GM21717 (cell line): ENCODE measurements at regions not wholly inside any gene's neighbourhood (a gene's known extent, or its start where the extent isn't known, plus 50 kb on each side); places are given as distances from the start of the nearest gene placed in this dataset.

Source experiments
- ATAC-seq: cut with Tn5 transposase; IDR thresholded peaks from one replicate; pipeline ENCODE4 v1.9.1; 2021; ENCODE audit warnings: mild to moderate bottlenecking, moderate library complexity; ENCODE audit not compliant: unreplicated experiment

DNA sequence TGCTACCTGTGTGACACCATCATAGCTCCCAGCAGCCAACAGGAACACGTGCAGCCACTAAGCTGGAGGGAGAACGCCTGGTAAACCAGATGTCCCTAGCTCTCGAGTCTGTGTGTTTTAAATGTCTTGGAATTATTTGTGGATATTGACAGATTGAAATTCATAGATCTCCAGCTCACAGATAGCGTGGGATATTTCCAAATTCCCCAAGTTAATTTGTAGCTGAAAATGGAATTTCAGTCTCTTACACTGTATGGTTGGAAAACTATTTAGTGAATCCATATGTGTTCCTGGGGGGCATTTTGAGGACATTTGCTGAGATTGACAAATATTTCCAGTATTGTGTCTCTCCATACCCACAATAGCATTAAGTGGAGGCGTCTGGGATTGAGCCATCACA lies 618.6 kb upstream of the TMEM132C start:
- no peak for ATAC-seq

DNA sequence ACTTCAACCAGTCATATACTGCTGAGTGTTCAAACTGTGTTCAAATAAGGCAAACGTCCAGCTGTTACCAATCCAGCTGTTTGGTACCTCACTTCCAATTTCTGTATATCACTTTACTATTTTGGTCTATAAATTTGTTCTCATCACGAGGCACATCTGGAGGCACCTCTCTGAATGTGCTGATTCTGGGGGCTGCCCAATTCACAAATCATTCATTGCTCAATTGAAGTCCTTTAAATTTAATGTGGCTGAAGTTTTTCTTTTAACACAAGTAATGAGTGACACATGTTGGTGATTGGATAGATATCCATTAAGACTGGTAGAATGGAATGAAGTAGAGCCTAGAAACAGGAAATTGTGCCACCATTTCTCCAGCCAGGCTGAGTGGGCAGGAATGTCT lies 617.0 kb upstream of the TMEM132C start:
- ATAC-seq, result no peak

DNA sequence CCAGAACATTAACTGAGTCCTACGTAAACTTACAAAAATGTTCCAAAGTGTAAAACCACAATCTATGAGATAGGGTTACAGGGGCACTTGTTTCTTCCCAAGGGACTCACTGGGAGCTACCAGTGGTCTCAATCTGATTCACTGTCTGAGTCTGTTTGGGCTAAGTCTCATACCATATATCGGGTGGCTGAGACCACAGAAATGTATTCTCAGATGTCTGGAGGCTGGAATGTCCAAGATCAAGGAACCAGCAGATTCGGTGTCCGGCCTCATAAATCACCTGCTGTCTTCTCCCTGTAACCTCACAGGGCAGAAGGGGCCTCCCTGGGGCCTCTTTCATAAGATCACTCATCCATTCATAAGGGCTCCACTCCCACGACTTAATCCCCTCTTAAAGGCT lies 616.3 kb upstream of the TMEM132C start:
- no peak for ATAC-seq

DNA sequence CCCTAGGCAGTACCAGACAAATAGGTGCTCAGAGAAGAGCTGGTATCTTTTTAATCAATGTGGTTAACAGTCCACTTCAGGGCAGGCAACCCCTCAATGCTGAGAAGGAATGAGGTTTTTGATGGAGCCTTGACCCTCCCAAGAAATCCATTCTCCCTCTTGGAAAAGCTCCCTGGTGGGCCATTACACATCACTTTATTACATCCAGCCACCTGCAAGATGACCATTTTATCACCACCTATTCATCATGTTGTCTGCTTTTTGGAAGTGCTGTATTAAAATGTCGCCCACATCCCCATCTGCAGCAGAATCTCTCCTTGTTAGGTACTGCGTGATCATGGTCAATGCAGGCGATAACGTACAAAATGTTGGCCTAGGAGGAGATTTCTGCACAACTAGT lies 614.7 kb upstream of the TMEM132C start:
- no peak for ATAC-seq

DNA sequence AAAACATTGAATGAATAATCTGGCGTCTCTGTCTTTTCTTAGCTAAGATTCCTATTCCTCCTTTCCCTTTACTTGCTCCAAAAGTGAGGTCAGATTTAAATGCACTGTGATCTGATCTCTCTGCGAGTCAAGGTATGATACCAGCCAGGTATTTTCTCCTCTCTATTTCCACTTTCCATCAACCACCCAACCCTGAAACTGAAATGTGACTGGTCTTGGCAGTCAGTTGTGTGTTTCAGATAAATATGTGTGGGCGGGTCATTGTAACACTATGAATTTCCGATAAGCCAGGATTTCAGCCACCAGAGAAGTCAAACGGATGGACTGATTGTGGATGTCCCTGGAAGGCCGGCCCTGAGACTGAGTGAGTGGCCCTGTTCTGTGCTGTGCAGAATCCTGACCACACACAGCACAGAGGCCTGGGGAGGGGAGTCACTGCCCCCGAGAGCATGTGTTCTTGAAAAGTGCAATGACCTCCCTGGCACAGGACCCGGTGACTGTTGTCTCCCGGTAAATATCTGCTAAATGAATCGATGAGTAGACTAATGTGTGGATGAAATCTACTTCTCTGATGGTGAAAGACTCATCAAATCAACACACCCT lies 612.5 kb upstream of the TMEM132C start:
- ATAC-seq, result no peak

DNA sequence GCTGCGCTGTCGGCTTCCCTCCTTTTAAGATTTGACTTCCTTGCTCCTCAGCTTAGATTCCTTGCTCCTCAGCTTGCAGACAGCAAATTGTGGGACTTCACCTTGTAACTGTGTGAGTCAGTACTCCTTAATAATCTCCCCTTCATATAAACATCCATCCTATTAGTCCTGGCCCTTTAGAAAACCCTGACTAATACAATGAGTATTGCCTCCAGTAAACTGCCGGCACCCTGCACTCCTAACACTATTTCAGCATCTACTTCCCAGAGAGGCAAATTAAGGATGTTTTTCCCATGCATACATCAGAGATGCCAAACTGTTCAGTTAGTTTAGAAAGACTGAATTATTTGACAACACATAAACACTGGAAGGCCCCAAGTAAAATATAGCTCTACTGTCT lies 611.3 kb upstream of the TMEM132C start:
- no peak for ATAC-seq

DNA sequence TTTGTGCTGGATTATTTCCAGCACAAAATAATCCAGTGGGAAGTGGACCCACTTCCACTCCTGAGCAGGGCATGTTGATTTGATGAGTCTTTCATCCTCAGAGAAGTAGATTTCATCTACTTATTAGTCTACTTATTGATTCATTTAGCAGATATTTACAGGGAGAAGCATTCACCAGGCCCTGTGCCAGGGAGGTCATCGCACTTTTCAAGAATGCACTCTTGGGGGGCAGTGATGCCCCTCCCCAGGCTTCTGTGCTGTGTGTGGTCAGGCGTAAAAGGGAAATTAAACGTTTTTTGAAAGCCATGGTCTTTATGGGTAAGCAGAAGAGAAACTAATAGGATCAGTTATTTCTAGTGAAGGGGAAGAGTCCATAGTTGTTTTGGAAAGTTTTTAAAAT lies 610.7 kb upstream of the TMEM132C start:
- ATAC-seq, result no peak

DNA sequence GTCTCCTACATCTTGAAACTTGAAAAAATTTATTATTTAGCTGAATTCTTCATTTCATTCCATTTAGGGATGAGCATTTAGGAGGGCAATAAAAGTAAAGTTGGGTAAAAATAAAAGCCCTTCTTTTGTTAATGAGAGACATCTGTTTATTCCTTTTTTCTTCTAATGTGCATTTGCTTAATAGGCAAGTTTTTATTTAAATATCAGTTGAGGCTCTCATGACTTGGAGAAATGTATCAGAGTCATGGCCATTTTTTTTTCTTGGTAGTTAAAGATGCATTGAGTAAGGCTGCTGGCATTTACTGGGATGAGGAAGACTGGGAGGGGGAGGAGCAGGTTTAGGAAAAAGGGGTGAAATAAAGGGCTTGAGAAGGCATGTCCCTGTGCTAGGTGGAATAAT lies 609.9 kb upstream of the TMEM132C start:
- no peak for ATAC-seq

DNA sequence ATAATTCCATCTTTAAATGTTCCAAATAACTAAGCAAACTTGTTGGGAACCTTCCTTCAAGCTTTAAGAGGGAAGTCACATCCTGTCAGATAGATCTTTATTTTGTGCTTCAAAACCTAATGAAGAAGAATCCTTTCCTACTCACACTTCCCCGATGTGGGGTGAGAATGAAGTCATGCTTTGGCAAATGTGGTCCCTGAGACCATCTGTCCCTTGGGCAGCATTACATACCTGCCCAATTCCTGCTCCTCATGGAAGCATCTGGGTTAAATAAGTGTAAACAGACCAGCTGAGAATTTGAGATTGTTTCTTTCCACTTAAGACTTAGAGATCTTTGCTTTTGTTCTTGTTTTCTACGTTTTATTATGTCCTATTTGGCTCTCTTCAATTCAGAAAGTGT lies 606.0 kb upstream of the TMEM132C start:
- ATAC-seq, result no peak

DNA sequence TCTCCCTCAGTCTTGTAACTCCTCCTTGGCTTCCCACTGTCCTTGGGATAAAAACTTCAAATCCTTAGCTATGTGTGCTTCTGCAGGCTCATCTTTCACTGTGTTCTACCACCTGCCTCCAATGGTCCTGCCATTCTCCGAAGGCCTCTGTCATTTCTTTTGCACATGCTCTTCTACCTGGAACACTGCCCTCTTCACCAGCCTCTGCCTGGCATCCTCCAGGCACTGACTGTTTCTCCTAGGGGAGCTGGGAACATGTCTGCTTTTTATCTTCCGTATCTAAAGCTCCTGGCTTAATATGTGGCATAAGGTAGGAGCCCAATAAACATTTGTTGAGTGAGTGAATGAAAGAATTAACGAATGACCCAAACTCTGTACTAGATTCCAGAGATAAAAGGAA lies 603.3 kb upstream of the TMEM132C start:
- ATAC-seq, result no peak

DNA sequence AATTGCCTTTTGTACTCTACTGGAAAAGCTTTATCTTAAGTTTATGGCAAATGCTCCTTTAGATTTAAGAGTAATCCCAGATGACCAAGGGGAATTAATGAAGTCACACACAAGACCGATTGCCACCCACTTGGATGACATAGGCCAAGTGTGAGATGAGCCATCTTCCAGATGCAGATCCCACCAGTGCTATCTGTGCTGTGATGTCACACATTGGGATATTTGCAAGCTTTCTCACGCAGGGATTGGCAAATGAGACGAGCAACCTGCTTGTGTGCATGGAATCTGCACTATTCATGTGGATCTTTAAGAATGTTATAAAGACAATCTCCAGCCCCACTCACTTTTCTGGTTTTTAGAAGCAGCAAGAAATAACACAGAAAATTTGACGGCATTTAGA lies 602.1 kb upstream of the TMEM132C start:
- ATAC-seq, result no peak

DNA sequence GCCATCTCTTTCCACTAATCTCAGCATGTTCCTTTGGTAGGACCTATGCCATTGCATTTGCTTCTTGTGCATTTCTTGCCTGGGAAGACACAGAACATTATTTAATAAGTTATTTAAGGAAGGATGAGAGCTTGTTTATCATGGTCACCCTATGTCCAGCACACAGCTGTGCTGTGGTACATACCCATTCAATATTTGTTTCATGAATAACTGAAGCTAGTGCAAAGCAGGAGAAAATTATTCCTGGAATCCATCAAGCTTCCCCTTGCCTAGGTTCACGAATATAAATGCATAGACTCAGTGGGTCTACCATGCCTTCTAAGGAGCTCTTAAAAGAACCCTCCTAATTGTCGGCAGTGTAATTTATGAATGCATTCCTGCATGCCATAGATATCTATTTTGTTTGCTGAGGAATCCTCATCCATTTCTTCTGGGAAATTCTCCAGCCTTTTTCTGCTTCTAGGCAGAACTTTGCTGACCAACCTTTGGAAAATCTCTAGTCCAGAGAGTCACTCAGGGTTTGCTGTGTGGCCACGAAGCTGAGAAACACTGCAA lies 599.8 kb upstream of the TMEM132C start:
- ATAC-seq, result no peak

DNA sequence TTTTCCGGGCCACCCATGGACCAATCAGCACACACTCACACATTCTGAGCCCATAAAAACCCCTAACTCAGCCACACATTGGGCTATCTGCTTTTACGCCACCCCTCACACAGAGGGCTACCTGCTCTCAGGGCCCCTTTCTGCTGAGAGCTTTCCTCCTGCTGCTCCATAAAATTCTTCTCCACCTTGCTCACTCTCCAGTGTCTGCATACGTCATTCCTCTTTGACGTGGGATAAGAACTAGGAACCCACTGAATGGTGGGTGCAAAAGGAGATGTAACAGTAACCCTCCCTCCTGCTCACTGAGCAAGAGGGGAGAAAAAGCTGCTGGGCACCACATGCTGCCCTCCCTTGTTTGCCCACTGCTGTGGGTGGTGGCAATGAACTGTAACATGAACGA lies 596.7 kb upstream of the TMEM132C start:
- ATAC-seq, result no peak

DNA sequence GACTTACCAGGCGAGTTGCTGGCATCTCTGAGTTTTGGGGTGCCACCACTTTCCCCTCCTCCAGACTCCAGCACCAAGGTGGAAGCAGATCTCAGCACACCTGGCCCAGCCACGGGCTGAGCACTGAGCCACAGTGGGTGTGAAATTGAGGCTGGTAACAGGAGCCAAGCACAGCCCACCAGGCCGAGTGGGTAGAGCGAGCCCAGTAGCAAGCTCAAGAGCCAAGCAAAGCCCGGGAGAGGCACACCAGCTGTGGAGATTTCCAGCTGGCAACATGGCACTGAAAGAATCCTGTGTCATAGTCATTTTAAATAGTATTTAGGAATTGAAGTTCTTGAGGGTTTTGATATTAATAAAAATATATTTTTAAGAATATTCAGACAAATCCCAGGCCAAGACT lies 596.2 kb upstream of the TMEM132C start:
- no peak for ATAC-seq

DNA sequence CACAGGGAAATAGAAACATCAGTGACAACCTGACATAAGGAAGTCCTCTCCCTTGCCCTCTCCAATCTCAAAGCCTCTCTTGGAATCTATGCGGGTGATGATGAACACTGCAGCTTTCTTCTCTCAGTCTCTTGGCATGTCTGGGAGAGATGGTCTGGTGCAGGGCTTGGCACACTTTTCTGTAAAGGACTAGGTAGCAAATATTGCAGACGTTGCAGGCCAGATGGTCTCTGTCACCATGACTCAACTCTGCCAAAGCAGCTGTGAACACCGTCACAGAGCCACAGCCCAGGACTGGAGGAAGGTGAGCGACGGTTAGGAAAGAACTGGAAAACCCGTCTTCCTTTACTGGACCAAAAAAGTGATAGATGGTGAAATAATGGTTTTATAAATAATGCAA lies 591.0 kb upstream of the TMEM132C start:
- ATAC-seq, result no peak

DNA sequence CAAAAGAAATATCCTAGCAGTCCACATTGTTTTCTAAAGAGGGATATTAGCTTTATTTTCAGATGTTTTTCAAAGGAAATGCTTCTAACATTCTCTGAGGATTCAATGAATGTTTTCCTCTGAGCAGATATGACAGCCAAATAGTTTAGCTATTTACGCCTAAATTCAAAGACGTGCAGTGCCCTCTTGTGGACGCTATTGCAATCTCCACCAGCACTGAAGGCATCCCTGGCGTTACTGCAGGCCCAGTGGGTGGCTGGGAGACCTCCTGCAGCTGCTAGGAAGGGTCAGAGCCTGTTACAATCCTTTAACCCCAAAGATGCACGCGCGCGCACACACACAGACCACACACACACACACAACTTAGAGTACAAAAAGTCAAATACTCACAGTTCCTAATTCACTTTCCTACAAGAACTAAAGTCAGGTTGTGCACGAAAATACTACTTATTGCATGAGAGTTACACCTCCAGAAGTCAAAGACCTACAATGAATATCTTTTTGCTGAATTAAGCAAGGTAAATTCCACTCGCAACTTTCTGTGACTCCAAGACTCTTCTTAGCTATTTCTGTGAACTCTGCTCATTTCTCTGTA lies 589.3 kb upstream of the TMEM132C start:
- ATAC-seq, result no peak

DNA sequence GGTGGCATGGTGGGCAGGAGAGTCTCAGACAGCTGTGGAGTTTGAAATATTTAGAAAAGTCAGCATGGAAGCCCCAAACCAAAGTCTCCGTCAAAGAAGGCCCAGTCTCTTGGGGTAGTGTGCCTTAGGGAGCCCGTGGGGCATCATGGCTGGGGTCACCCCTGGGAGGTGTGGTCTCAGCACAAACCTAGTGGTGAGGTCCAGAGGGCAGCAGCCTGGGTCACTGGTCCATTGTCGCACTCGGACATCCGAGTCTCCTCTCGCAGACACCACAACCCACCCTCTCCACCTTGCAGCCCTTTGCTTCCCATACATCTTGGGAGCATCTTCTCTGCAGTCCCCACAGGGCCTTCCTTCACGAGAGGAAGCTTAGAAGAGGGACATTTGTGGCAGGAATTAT lies 588.0 kb upstream of the TMEM132C start:
- ATAC-seq, result no peak

DNA sequence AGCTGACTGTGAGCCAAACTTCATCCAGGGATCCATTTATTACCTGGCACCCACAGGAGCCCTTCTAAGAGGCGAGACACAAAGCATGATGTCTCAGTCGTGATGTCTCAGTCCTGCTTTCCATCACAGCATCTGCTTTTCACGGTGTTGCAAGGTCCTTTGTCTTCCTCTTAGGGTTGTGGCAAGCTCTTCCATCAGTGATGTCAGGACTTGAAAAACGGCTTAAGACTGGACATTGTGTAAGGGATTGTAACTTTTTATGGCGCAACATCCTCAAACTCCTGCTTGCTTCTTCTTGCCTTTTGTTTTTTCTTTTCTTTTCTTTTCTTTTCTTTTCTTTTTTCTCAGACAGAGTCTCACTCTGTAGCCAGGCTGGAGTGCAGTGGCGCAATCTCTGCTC lies 586.5 kb upstream of the TMEM132C start:
- ATAC-seq, result no peak

DNA sequence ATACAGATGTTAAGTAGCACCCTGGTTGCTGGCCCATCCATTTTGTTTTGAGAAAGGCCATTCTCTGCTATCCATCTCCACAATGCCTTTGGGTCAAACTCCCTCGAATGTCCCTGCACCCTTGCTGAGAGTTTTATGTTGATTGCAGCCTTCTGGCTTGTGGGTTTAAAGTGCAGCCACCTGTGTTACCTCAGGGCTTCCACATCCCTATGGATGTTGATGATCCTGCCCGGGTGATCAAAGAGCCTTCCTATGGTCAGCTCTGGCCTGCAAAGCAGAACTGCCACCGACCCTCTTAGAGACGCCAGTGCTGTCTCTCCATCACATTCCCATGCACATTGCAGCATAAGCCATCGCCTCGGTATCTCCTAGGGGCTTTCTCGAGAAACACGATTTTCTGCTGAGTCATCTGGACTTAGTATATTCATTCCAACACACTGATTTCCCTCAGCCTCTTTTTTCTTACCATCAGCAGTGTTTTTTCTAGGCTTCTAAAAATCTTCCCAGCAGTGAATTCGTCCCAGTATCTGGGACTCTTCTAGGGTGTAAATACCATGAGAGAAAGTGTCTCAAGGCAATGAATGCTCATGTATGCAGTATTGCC lies 585.7 kb upstream of the TMEM132C start:
- ATAC-seq, result no peak

DNA sequence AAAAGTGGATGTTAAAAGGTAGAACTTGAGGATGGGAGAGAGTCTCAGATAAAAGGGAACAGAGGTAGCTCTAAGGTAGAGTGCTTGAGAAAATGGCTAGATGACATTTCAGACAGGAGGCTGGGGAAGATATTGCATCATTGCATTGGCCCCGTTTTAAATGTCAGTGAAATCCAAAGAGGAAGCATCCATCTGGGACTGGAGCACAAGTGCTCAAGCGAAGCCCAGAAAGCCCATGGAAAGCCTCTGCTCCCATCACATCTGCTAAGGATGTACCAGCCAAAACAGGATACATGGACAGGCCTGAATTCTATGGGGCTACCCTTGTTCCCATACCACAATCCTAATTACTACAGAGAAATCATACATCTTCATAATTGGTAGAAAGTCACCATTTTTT lies 581.5 kb upstream of the TMEM132C start:
- no peak for ATAC-seq

DNA sequence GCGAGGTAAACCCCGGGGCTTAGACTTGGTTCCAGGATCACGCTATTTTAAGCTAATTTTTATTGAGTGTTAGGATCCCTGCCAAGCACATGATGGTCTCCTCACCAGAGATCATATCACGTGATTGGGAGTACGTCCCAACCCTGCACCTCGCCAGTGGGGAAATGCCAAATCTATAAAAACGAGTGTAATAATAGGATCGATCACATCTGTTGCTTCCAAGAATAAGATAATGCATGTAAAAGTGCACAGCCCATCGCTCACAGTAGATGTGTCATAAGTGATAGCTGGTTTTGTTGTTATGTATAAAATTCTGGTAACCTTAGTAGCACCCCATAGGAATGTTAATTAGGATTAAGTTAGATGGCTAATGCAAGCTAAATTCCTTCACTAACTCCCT lies 581.0 kb upstream of the TMEM132C start:
- no peak for ATAC-seq

DNA sequence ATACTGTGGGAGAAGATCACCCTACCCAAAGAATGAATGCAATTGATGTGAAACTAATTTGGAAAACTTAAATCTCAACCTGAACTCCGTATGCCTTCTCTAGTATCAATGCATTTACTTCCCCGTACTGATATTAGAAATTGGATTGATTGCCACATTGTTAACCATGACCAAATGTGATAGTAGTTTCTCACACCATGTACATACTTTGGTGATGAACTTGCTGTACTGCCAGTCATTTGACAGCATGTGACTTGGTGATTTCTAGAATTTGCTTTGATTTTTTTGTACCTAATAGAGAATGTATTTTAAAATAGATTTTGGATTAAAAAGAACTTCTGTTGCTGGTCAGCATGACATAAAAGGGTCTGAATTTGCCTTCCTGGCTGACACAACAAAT lies 579.8 kb upstream of the TMEM132C start:
- ATAC-seq, result no peak
